GM21529 (cell line): ENCODE measurements at regions not wholly inside any gene's neighbourhood (a gene's known extent, or its start where the extent isn't known, plus 50 kb on each side); places are given as distances from the start of the nearest gene placed in this dataset.
"Not testable (repeated sequence)": the region's sequence is repeated elsewhere in the genome, so short reads cannot be mapped to it uniquely, and the experiment has no call there.

Source experiments
- ATAC-seq: cut with Tn5 transposase; IDR thresholded peaks from one replicate; pipeline ENCODE4 v1.9.1; 2021; ENCODE audit not compliant: unreplicated experiment

DNA sequence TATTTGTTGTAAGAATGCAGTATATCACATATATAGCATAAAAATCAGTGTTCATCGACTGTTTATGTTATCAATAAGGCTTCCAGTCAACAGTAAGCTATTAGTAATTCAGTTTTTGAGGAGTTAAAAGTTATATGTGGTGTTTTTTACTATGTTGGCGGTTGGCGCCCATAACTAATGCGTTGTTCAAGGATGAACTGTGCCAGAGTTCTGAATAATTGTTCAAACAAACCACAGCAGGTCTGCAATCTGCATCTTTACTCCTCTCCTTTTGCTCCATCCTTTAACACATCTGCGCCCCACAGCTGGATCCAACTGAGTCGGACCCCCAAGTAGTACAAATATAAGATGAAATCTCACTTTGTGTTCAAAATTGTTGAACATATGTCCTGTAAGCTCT, 836.1 kb downstream of the LTN1 start:
- ATAC-seq, result no peak

- ATAC-seq, result no peak
These were observed 838.6 kb downstream of the LTN1 start for GRCh38 chr21:28154121-28154520.

DNA sequence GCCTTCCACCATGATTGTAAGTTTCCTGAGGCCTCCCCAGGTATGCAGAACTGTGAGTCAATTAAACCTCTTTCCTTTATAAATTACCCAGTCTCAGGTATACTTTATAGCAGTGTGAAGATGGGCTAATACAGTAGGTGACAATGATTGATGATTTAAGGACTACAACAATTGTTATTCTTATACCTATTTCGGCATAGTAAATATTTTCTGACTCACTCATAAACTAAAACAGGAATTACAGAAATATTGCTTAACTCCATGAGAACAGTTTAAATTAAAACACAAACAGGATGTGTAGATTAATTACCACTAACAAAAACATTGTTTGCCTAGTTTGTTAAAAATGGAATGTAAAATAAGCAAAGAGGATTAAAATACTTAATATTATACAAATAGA, 839.9 kb downstream of the LTN1 start:
- no peak for ATAC-seq

- ATAC-seq, result no peak
These were observed 840.9 kb downstream of the LTN1 start for GRCh38 chr21:28151758-28152157.

- no peak for ATAC-seq
These were observed 841.9 kb downstream of the LTN1 start for GRCh38 chr21:28150778-28151177.

DNA sequence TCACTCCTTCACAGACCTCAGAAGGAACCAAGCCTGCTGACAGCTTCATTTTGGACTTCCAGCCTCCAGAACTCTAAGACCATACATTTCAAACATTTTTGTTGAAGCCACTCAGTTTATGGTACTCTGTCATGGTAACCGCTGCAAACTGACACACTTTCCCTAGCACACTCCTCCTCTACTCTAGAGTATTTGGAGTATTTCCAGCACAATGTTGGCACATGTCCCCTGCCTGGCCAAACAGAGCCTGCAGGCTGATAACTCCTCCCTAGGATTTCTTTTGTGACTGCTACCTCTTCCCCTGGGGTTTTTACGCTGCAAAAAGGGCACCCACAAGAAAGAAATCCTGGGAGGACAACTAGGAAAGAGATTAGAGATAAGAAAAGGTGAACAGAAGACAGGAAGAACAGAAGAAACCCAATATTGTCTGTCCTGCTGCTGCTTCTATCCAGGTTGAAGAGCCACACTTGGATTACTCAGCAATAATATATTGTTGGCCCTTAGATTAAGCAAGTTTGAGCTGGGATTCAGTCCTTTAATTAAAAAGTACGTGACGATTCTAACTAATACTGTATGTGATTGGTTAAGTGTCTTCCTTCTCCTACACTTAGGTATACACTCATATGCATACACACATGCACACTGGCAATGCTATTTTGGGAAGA, 844.1 kb downstream of the LTN1 start:
- no peak for ATAC-seq

DNA sequence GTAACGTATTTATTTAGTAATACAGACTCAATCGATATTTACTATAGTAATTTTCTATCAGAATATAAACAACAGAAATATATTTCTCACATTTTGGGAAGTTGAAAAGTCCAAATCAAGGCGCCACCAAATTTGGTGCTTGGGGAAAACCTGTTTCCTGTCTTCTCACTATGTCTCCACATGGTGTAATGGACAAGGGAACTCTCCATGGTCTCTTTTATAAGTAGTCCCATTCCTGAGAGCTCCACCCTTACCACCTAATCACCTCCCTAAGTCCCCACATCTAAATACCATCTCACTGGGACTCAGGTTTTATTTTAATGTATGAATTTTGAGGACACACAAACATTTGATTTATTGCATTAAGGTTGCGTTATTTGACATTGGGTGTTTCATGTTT, 848.0 kb downstream of the LTN1 start:
- ATAC-seq, result no peak

GRCh38 chr21:28144089-28144488, 848.6 kb downstream of the LTN1 start:
- no peak for ATAC-seq

DNA sequence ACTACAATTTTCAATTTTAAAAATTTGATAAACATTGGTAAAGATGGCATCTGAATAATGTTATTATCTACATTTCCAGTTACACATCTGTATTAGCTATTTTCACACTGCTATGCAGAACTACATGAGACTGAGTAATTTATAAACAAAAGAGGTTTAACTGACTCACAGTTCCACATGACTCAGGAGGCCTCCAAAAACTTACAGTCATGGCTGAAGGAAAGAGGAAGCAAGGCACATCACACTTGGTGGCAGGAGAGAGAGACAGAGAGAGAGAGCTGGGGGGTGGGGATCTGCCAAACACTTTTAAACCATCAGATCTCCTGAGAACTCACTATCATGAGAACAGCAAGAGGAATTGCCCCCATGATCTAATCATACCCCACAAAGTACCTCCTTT, 850.0 kb downstream of the LTN1 start:
- ATAC-seq, result no peak

- ATAC-seq, result no peak
These were observed 854.4 kb downstream of the LTN1 start for GRCh38 chr21:28138272-28138671.

DNA sequence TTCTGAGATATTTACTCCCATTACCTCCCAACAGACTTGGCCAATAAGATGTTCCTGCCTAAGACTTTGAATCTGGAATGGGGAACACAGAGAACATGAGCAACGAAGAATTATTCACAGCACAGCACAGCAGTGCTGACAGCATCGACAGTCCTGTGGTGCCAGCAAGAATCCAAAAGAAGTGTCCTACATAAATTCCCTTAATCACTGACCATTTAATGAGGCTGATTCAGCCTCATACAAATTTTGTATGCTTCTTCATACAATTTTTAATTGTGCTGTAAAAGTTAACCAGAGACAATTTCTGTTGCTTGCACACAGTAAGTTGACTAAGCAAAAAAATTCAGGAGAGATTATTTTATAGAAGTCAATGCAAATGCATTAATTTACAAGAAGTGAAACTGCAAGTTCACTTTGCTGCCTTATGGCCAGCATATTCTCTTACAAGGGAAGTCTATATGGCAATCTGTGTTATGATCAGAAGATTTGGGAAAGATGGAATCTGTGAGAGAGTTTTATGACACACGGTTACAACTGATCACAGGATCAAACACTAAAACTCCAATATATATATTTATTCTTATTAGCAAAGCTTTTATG, 855.9 kb downstream of the LTN1 start:
- ATAC-seq, result no peak

DNA sequence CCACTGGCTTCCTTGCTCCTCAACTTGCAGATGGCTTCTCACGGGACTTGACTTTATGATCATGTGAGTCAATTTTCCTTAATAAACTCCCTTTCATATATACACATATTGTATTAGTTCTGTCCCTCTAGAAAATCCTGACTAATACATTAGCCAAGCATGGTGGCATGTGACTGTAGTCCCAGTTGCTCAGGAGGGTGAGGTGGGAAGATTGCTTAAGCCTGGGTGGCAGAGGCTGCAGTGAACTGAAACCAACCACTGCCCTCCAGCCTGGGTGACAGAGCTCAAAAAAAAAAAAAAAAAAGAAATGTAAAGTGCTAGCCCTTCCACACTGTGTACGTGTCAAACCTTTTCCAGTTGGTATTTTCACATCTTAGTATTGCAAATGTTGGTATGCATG, 857.0 kb downstream of the LTN1 start:
- ATAC-seq, result no peak

DNA sequence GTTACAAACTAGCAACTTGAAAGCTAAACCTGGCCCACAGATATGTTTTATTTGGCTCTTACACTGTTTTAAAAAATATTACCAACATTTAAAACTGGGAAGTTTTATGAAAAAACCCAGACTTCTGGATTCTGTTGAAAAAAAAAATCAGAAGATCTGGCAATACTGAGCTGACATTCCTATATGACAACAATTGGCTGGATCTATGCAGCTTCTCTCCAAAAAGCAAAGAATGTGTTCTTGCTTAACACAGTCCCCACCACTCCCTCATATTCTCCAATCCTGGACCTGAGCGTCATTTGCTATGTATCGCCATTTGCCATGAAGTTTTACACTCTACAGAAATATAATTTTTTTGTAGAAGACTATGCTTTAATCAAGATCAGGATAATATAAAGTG, 859.6 kb downstream of the LTN1 start:
- no peak for ATAC-seq

DNA sequence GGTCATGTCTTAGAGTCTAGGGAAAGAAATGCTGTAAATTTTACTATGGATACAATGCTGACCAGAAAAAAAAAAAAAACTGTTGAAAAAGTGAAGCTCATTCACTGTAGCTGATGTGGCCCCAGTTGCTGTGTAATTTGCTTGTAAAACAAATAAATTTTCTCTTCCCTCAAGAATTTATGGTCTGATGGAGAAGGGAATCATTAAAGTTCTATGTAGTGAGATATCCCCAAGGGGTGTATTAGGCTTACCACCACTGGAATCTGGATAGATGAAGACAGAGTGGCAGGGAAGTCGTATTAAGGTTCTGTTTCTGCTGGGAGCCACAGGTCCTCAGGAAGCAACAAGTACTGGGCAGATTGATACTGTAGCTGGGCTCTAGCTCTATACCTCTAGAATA, 860.0 kb downstream of the LTN1 start:
- no peak for ATAC-seq

DNA sequence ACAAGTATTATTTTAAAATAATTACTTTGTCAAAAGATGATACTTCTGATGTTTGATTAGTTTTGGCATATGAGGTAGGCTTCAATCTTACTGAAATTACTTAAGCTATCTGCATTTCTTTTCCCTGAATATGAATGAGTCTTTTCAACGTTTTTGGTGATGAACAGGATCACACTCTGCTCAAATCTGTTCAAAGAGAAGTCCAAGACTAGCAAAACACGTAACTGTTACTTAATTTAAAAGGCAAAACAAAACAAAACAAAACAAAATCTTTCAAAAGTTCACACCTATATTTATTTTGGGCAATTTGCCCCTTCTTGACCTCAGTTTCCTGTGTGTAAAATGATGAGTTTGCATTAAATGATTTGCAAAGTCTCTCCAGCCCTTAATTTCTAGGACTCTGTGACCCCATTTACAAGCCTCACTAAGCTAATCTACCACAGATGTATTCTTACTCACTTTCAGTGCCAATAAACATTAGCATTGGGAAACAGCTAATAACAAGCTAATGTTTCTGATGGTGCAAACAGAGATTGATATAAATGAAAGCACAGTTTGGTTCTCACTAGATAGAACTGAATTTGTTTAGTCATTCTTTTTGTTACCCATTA, 865.4 kb downstream of the LTN1 start:
- no peak for ATAC-seq

- no peak for ATAC-seq
These were observed 866.0 kb downstream of the LTN1 start for GRCh38 chr21:28126521-28127174.

GRCh38 chr21:28124541-28124940, 868.1 kb downstream of the LTN1 start:
- ATAC-seq, result no peak

GRCh38 chr21:28118570-28118969, 874.1 kb downstream of the LTN1 start:
- no peak for ATAC-seq

- ATAC-seq, result not testable (repeated sequence)
These were observed 877.7 kb downstream of the LTN1 start for GRCh38 chr21:28114986-28115385.

DNA sequence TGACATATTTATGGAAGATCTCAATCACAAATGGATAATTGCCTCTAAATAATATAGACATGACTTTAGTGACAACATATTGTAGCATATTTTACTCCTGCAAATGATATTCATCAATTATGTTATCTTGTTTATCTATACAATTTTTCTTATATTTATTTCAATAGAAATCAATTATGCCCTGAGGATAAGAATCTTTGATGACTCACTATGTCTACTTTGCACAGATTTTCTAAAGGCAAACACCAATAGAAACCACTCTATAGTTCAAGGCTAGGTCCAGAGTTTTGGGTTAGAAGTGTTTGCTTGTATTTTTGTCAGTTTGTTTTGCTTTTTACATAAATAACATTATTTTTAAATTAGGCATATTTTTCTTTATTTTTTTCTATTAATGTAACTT, 879.0 kb downstream of the LTN1 start:
- ATAC-seq, result no peak

- no peak for ATAC-seq
These were observed 880.2 kb downstream of the LTN1 start for GRCh38 chr21:28112511-28112910.

GRCh38 chr21:28111151-28111619, 881.5 kb downstream of the LTN1 start:
- no peak for ATAC-seq
